ELR (cell line): ENCODE measurements at regions not wholly inside any gene's neighbourhood (a gene's known extent, or its start where the extent isn't known, plus 50 kb on each side); places are given as distances from the start of the nearest gene placed in this dataset.

Source experiments
- DNase-seq: peaks from one replicate; pipeline ENCODE4 v3.0.0-alpha.2; 2015; ENCODE audit warnings: low read depth

GRCh38 chr5:106006242-106006641 lies 1664.5 kb downstream of the EFNA5 start:
- DNase-seq = no peak

- peak; percentile 54 for DNase-seq
Observed at GRCh38 chr5:105998991-105999390, 1671.7 kb downstream of the EFNA5 start.

DNA sequence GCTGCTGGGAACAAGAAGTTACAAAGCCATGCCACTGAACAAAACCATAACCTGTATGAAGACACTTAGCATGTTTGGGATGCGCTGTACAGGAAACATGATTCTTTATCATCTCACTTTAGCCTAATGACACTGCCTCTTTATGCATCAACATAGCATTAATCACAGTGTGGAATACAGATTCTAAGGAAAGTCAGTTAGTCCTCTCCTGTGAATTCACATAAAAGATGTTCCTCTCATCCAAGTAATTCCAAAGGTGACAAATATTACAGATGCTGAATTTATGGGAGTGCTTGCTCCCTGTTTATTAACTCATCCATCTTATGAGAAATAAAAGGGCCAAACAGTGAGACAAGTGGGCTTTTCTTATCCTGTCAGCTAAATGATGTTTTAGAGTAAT lies 1677.7 kb downstream of the EFNA5 start:
- DNase-seq = no peak

- no peak for DNase-seq
Observed at GRCh38 chr5:105982526-105982925, 1688.2 kb downstream of the EFNA5 start.

GRCh38 chr5:105978011-105978410 lies 1692.7 kb downstream of the EFNA5 start:
- DNase-seq = no peak

DNA sequence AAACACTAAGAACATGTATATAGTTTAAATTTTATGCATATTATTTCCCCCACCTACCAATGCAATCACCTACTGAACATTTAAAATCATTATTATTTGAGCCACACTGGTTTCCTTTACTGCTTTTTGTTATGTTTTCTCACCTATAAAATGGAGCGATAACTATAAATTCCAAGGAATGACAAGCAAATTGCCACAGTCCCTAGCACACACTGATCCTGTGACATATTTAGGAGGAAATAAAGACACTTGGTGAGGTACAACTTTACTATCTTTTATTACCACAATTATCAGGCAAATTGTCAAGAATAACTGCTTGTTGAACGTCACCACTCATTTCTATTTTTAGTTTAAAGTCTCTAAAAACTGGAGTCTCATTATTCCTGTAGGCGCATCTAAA lies 1693.6 kb downstream of the EFNA5 start:
- no peak for DNase-seq

DNA sequence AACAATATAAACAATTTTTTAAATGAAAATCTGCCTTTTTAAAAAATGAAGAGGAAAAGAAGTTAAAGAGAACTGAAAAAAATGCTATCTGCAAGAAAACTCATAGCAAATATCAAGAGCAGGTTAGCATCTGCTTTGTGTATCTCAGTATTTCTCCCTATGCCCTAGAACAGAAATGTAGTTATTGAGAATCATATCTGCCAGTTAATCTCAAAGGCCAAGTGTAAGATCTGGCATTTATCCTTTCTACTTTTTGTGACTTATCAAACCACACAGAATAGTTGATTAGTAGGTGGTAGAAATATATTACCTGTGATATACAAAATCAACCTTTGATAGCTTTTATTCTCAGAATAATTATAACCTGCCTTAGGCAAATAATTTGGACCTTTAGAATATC lies 1699.8 kb downstream of the EFNA5 start:
- no peak for DNase-seq

DNA sequence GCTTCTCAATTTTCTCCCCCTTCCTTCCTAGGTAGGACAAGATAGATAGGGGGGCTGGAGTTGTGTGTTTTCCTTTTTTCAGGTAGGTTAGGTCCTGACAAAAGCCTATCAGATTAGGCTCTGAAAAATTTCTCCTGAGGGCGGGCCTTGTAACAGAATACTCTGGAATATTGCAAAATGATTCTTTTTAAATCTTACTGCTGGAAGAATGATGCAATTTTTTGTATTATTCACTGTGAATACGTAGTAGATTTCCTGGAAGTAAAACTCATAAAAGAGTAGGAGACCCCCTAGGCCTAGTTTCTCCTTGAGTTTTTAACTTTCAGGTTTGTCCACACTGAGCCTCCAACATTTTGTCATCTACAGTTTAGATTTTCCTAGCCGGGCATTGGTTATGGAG lies 1701.8 kb downstream of the EFNA5 start:
- no peak for DNase-seq

DNA sequence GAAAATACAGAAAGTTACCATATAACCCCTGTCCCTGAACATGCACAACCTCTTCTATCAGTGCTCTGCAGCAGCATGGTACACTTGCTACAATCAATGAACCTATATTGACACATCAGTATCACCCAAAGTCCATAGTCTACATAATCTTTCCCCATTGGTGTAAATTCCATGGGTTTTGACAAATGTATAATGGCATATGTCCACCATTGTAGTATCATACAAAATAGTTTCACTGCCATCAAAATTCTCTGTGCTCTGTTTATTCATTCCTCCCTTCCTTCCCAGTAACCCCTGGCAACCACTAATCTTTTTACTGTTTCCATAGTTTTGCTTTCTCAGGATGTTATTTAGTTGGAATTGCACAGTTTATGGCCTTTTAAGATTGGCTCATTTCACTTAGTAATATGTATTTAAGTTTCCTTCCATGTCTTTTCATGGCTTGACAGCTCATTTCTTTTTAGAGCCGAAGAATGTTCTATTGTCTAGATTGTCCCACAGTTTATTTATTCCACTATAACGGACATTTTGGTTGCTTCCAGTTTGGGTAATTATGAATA lies 1707.0 kb downstream of the EFNA5 start:
- no peak for DNase-seq

- no peak for DNase-seq
Observed at GRCh38 chr5:105961572-105961971, 1709.2 kb downstream of the EFNA5 start.

DNA sequence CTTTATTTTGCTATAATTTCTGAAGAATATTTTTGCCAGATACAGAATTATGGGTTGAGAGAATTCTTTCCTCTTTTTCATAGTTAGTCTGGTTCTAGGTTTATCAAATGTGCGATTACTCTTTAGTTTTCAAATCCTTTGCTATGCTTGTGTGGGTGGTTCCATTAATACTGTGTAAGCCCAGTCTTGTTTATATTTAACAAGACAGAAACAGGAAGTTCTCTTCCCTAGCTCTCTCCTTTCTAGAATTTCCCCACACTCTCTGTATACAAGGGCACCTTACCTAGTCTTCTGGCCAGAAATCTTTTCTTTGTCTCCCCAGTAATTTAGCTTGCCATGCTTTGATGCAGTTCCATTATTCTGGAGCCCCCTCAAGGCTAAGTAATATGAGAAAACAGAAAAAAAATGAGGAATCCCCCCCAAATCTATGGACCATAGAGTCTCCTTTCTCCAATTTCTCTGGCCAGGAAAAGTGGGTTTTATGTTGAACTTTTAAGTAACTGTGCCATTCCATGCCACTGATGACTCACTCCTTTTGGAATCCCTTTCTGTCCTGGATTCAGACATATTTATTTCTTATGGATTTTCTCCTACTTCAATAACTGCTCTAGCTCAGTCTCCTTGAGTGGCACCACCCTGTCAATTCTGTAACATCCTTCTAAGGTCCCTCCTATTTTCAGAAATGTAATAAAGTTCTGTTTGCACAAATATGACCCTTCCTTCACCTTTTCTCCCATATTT lies 1714.1 kb downstream of the EFNA5 start:
- DNase-seq = peak; percentile 27

DNA sequence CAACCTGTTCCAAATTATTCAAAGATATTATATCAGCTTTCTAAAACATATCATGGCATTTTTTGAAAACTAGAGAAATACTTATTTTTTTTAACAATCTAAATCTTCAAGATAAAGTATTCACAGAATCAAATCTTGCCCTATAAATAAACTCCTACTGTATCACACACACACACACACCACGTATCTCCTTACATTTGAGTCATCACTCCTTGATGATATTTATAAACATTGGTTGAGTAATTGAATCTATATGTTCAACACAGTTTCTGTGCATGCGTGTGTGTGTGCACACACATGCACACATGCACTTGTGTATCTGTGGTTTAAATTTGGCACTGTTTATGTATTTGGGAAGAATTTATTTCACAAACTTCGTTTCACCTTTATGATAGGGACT lies 1716.4 kb downstream of the EFNA5 start:
- peak; percentile 50 for DNase-seq

DNA sequence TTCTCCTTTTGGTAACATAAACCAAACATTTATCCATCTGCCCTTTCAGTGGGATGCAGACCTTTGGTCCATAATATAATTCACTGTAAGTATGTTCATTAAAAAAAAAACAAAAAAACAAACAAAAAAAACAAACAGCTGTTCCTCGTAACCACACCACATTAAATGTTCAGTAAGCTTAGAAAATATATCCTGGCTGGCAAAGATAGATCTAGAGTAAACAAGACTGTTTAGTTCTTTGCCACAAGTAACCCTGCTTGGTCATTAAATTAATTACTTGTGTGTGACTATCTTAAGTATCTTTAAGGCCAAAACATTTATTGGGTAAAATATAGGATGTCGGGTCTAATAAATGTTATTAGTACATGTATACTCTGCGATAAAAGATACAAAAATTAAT lies 1717.1 kb downstream of the EFNA5 start:
- DNase-seq = no peak

DNA sequence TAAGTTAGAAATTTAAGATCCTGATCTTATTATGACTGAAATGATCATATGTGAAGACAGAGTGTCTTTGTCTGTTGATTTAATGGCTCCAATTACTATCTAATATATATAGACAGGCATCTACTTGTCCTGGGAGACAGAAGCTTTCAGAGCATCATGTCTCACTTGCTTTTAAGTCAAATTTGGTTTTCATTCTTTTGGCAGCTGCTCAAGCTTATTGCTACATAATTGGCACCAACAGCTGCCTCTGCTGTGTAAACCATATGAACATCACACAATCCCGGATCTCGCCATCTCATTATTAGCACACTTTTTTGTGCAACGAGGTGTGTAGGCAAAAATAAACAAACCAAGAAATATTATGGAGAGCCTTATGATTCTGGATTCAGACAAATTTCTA lies 1717.9 kb downstream of the EFNA5 start:
- no peak for DNase-seq

DNA sequence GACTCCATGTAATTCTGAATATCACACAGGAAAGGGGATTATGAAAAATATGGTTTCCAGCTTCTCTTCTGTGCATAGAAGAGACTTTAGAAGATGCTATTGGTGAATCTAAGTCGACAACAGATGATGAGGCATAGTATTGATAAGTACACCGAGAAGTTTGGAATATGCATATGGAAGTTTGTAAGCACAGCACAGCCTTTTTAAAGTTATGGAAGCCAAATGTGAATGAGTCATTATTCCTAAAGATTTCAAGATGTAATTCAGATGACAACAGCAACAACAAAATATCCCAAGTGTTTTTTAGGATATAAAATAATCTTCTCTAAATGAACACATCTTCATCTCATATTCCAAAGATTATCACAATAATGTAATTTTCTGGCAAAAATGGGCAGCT lies 1723.3 kb downstream of the EFNA5 start:
- no peak for DNase-seq

DNA sequence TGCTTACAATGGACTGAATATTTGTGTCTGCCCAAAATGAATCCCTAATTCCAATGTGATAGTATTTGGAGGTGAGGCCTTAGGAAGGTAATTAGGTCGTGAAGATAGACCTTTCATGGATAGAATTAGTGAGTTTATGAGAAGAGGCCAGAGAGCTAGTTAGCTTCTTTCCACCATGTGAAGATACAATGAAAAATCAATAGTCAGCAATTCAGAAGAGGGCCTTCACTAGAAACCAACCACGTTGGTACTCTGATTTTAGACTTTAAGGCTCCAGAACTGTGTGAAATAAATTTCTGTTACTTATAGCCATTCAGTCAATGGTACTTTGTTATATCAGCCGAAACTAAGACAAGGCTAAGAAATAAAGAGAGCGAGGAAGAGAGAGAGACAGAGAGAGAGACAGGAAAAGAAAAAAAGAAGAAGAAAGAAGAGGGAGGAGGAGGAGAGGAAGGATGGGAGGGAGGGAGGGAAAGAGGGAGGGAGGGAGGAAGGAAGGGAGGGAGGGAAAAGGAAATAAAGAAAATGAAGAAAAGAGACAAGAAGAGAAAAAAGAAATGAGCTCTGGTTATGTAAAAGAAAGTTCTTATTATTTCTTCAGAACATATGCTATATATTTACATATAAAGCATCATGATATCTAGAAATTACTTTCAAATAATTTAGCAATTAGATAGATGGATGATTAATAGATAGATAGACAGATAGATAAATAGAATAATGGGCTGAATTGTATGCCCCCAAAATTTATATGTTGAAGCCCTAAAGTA lies 1725.3 kb downstream of the EFNA5 start:
- no peak for DNase-seq

DNA sequence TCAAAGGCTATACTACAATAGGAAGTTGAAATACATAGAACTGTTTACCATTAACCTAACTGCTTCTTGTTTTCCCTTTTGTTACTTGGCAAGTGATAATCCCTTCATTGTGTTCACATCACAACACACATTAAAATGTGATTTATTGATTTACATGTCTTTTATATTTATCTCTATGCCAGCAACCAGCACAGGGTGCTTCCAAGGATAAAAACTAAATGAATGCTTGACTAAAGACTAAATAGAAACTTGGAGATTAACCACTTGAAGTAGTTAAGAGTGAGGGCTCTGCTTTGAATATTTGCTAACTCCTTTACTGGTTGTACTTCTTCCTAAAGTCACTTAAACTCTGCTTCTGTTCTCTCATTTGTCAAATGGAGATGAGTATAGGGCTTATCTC lies 1730.6 kb downstream of the EFNA5 start:
- no peak for DNase-seq

GRCh38 chr5:105934171-105934570 lies 1736.6 kb downstream of the EFNA5 start:
- DNase-seq = no peak

GRCh38 chr5:105931881-105932421 lies 1738.8 kb downstream of the EFNA5 start:
- peak; percentile 11 for DNase-seq

GRCh38 chr5:105929858-105930257 lies 1740.9 kb downstream of the EFNA5 start:
- no peak for DNase-seq

DNA sequence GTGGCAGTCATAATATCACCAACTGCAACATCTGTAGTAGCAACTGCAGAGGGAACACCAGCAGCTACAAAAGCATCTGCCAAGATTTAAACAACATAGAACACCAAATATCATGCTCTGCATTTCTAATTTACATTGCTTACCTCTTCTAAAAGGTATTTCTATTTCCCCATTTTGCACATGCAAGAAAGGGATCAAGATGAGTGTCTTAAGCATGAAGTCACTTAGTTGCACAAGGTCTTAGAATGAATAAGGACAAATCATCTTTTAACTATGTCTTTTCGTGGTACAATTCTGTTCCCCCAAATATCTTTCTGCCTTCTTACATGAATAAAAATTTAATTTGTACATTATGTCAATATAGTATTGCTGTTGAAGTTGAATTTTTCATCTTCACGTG lies 1746.4 kb downstream of the EFNA5 start:
- peak; percentile 63 for DNase-seq

- peak; percentile 35 for DNase-seq
Observed at GRCh38 chr5:105922574-105922973, 1748.2 kb downstream of the EFNA5 start.

GRCh38 chr5:105922080-105922479 lies 1748.7 kb downstream of the EFNA5 start:
- no peak for DNase-seq
